ENCODE measurements at regions not wholly inside any gene's neighbourhood (a gene's known extent, or its start where the extent isn't known, plus 50 kb on each side); places are given as distances from the start of the nearest gene placed in this dataset.
A peak's percentile ranks its signal among the peaks of the same experiment; 100 is the strongest.

DNA sequence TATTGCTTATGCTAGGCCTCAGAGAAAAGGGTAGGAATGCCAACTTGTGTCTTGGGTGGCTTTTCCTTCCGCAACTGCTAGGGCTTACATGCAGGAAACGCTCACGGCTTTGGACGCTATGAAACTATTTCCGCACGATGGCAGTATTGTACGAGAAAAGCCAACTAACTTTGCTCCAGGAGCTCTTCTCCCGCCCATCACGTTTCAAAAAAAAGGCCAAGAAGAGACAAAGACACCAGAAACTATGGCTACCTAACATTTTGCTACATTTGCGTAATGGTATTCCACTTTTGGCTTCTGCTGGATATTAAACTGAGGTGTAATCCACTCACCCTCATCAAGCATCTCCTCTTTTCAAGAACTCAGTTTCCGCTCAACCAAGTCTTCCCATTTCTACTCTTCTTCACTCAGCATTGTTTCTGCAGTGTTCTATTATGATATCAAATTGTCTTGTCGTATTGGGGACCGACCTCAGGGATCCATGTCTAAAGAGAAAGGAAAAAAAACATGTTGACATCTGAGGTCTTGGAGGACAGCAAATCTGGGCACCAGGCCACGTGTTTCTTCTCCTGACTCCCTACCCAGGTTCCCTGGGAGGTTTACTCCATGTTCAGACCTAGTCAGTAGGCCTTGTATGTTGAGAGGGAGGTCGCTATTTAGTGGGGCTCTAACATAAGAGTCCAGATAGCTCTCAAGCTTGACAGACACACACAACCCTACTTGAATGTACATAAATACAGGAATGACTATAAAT, 239.4 kb upstream of the STK26 start (continued):
- no peak for TF ChIP-seq ZNF768 (tag by site-specific recombination; IDR thresholded peaks at IDR 0.05)
- TF ChIP-seq, protein P1, sequence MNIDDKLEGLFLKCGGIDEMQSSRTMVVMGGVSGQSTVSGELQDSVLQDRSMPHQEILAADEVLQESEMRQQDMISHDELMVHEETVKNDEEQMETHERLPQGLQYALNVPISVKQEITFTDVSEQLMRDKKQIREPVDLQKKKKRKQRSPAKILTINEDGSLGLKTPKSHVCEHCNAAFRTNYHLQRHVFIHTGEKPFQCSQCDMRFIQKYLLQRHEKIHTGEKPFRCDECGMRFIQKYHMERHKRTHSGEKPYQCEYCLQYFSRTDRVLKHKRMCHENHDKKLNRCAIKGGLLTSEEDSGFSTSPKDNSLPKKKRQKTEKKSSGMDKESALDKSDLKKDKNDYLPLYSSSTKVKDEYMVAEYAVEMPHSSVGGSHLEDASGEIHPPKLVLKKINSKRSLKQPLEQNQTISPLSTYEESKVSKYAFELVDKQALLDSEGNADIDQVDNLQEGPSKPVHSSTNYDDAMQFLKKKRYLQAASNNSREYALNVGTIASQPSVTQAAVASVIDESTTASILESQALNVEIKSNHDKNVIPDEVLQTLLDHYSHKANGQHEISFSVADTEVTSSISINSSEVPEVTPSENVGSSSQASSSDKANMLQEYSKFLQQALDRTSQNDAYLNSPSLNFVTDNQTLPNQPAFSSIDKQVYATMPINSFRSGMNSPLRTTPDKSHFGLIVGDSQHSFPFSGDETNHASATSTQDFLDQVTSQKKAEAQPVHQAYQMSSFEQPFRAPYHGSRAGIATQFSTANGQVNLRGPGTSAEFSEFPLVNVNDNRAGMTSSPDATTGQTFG (tag by site-specific recombination; IDR thresholded peaks at IDR 0.05; ENCODE audit: borderline replicate concordance) = no peak
- no peak for TF ChIP-seq ZNF473 (tag by site-specific recombination; IDR thresholded peaks at IDR 0.05)
- TF ChIP-seq ZBTB7A (tag by site-specific recombination; IDR thresholded peaks at IDR 0.05; ENCODE audit: low read depth) = no peak
- no peak for TF ChIP-seq ZIC2 (tag by site-specific recombination; IDR thresholded peaks at IDR 0.05)
- no peak for TF ChIP-seq ZNF391 (tag by site-specific recombination; IDR thresholded peaks at IDR 0.05; ENCODE audit: borderline replicate concordance, low read depth)
- TF ChIP-seq MEIS1 (CRISPR knock-in tag; IDR thresholded peaks at IDR 0.05; ENCODE audit: borderline replicate concordance) = no peak
- no peak for TF ChIP-seq ZNF776 (tag by site-specific recombination; IDR thresholded peaks at IDR 0.05; ENCODE audit: borderline replicate concordance)

- ChIA-PET POLR2A (interaction anchor here (0.6 kb wide), 1 partner anchor 1554 kb away, joined by 3 read pairs; no protein-coding TSS in a partner anchor), CTCF (interaction anchor here (0.6 to 2.6 kb wide), 5 partner anchors 8 to 43 kb away, joined by 3 to 7 read pairs (median 4); no protein-coding TSS in a partner anchor)
- H3K36me3 ChIP-seq (ENCODE audit: control insufficient read depth in 2 of 2, insufficient read depth in 1 of 2, low read length in 2 of 2) = peaks cover 11 to 36% of the 10 kb centered on the region in 2 experiments
- TF ChIP-seq, protein P2, sequence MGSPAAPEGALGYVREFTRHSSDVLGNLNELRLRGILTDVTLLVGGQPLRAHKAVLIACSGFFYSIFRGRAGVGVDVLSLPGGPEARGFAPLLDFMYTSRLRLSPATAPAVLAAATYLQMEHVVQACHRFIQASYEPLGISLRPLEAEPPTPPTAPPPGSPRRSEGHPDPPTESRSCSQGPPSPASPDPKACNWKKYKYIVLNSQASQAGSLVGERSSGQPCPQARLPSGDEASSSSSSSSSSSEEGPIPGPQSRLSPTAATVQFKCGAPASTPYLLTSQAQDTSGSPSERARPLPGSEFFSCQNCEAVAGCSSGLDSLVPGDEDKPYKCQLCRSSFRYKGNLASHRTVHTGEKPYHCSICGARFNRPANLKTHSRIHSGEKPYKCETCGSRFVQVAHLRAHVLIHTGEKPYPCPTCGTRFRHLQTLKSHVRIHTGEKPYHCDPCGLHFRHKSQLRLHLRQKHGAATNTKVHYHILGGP (tag by site-specific recombination; IDR thresholded peaks at IDR 0.05) = no peak
- TF ChIP-seq, protein P3, sequence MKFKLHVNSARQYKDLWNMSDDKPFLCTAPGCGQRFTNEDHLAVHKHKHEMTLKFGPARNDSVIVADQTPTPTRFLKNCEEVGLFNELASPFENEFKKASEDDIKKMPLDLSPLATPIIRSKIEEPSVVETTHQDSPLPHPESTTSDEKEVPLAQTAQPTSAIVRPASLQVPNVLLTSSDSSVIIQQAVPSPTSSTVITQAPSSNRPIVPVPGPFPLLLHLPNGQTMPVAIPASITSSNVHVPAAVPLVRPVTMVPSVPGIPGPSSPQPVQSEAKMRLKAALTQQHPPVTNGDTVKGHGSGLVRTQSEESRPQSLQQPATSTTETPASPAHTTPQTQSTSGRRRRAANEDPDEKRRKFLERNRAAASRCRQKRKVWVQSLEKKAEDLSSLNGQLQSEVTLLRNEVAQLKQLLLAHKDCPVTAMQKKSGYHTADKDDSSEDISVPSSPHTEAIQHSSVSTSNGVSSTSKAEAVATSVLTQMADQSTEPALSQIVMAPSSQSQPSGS (tag by site-specific recombination; IDR thresholded peaks at IDR 0.05; ENCODE audit: low read depth) = 0 out of 2 replicates have a peak, but pooled peaks have one; percentile 5
- no peak for TF ChIP-seq ZNF112 (tag by site-specific recombination; IDR thresholded peaks at IDR 0.05)
- H3K4me3 ChIP-seq (ENCODE audit: low read depth, low read length) = no peak overlapping the region
- no peak overlapping the region for H3K27ac ChIP-seq (ENCODE audit: extremely low read depth, low read depth, low read length)
- H3K4me1 ChIP-seq (ENCODE audit: control insufficient read depth, insufficient read depth, low read length) = no peaks in the 10 kb centered on the region
- no peaks in the 10 kb centered on the region; the same call in 1 of the 2 replicates for H3K9me3 ChIP-seq (ENCODE audit: control insufficient read depth, insufficient read depth, low read depth, low read length)
Measured at GRCh38 chrX:131789664-131790063, 233.4 kb upstream of the STK26 start.

- no peak overlapping the region; the same call in 1 of the 2 replicates for H3K27ac ChIP-seq (ENCODE audit: extremely low read depth, low read depth, low read length)
- no peak for TF ChIP-seq ZNF473 (tag by site-specific recombination; IDR thresholded peaks at IDR 0.05)
- TF ChIP-seq, protein P4, sequence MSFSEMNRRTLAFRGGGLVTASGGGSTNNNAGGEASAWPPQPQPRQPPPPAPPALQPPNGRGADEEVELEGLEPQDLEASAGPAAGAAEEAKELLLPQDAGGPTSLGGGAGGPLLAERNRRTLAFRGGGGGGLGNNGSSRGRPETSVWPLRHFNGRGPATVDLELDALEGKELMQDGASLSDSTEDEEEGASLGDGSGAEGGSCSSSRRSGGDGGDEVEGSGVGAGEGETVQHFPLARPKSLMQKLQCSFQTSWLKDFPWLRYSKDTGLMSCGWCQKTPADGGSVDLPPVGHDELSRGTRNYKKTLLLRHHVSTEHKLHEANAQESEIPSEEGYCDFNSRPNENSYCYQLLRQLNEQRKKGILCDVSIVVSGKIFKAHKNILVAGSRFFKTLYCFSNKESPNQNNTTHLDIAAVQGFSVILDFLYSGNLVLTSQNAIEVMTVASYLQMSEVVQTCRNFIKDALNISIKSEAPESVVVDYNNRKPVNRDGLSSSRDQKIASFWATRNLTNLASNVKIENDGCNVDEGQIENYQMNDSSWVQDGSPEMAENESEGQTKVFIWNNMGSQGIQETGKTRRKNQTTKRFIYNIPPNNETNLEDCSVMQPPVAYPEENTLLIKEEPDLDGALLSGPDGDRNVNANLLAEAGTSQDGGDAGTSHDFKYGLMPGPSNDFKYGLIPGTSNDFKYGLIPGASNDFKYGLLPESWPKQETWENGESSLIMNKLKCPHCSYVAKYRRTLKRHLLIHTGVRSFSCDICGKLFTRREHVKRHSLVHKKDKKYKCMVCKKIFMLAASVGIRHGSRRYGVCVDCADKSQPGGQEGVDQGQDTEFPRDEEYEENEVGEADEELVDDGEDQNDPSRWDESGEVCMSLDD (tag by site-specific recombination; IDR thresholded peaks at IDR 0.05) = no peak
- TF ChIP-seq MEIS1 (CRISPR knock-in tag; IDR thresholded peaks at IDR 0.05; ENCODE audit: borderline replicate concordance) = 0 out of 2 replicates have a peak, but pooled peaks have one; percentile 55
- TF ChIP-seq ZEB2 (tag by site-specific recombination; IDR thresholded peaks at IDR 0.05) = 0 out of 2 replicates have a peak, but pooled peaks have one; percentile 9
- peak; percentile 74 for TF ChIP-seq ZNF600 (tag by site-specific recombination; IDR thresholded peaks at IDR 0.05)
- TF ChIP-seq ZNF184 (tag by site-specific recombination; IDR thresholded peaks at IDR 0.05) = no peak
- TF ChIP-seq ZNF510 (tag by site-specific recombination; IDR thresholded peaks at IDR 0.05; ENCODE audit: insufficient replicate concordance) = peak; percentile 34
Measured at GRCh38 chrX:131791608-131792355, 231.3 kb upstream of the STK26 start.

More at GRCh38 chrX:131791608-131792355, 231.3 kb upstream of the STK26 start:
- Histone ChIP-seq H3K4me3 (ENCODE audit: low read depth, low read length) (peak overlapping the region; percentile 14; the same call in 1 of the 2 replicates), H3K36me3 (ENCODE audit: control insufficient read depth in 2 of 2, insufficient read depth in 1 of 2, low read length in 2 of 2) (peaks cover 11 to 48% of the 10 kb centered on the region in 2 experiments), H3K4me1 (ENCODE audit: control insufficient read depth, insufficient read depth, low read length) (no peaks in the 10 kb centered on the region), H3K9me3 (ENCODE audit: control insufficient read depth, insufficient read depth, low read depth, low read length) (no peaks in the 10 kb centered on the region; the same call in 1 of the 2 replicates)
- CTCF ChIA-PET = interaction anchor here (0.7 to 2.2 kb wide), 8 partner anchors 9 to 81 kb away, joined by 3 to 6 read pairs (median 4); no protein-coding TSS in a partner anchor
- POLR2A ChIA-PET = interaction anchor here (0.6 to 1.0 kb wide), 2 partner anchors 26 to 39 kb away, joined by 4 read pairs; no protein-coding TSS in a partner anchor

Data from HEK293 (cell line).